Cardiac muscle cell (in vitro differentiated cells and primary cell): ENCODE measurements at regions not wholly inside any gene's neighbourhood (a gene's known extent, or its start where the extent isn't known, plus 50 kb on each side); places are given as distances from the start of the nearest gene placed in this dataset.
"Not testable (repeated sequence)": the region's sequence is repeated elsewhere in the genome, so short reads cannot be mapped to it uniquely, and the experiment has no call there.

Experiments used
- DNase-seq, 2 donors: peaks; one replicate each; pipeline versions ENCODE4 v3.0.0 to v3.0.0-alpha.2; 2010 to 2017; ENCODE audit warnings: low read depth in 1 of 2, low spot score in 1 of 2
- H3K27ac ChIP-seq: fragments of 200-600 bp; sonication (generic); 2 replicates; pipeline ENCODE4 v1.5.1; 2016
- H3K27me3 ChIP-seq: fragments of 200-600 bp; sonication (generic); 2 replicates; pipeline ENCODE4 v1.6.0; 2016; ENCODE audit warnings: control low read depth
- H3K36me3 ChIP-seq: fragments of 200-600 bp; sonication (generic); 2 replicates; pipeline ENCODE4 v1.5.1; 2016; ENCODE audit warnings: control low read depth
- H3K4me1 ChIP-seq: fragments of 200-600 bp; sonication (generic); 2 replicates; pipeline ENCODE4 v1.8.1; 2017; ENCODE audit warnings: low read depth, mild to moderate bottlenecking, mixed run types
- H3K4me3 ChIP-seq: fragments of 200-600 bp; sonication (generic); 2 replicates; pipeline ENCODE4 v1.5.1; 2016; ENCODE audit warnings: mild to moderate bottlenecking
- H3K9me3 ChIP-seq: fragments of 200-600 bp; sonication (generic); 2 replicates; pipeline ENCODE4 v1.5.1; 2017; ENCODE audit warnings: low read depth, mild to moderate bottlenecking, control low read depth
- CTCF ChIP-seq: IDR thresholded peaks from 2 replicates; pipeline ENCODE4 v1.5.1; 2012; ENCODE audit warnings: low read depth, mild to moderate bottlenecking, low read length

GRCh38 chr1:238727670-238728069 is 658.7 kb upstream of the CHRM3 start:
- H3K27me3 ChIP-seq, result no peaks in the 10 kb centered on the region
- H3K36me3 ChIP-seq, result no peaks in the 10 kb centered on the region
- no peaks in the 10 kb centered on the region for H3K9me3 ChIP-seq
- H3K4me3 ChIP-seq, result no peak overlapping the region
- no peaks in the 10 kb centered on the region for H3K4me1 ChIP-seq
- no peak overlapping the region for H3K27ac ChIP-seq
- TF ChIP-seq CTCF, result no peak
- DNase-seq, result no peak

- TF ChIP-seq CTCF, result no peak
- no peak for DNase-seq
- Histone ChIP-seq H3K4me1 (no peaks in the 10 kb centered on the region), H3K9me3 (no peaks in the 10 kb centered on the region), H3K36me3 (no peaks in the 10 kb centered on the region), H3K4me3 (no peak overlapping the region), H3K27me3 (no peaks in the 10 kb centered on the region), H3K27ac (no peak overlapping the region)
Measured at GRCh38 chr1:238722812-238723211, 663.6 kb upstream of the CHRM3 start.

- no peak overlapping the region for H3K4me3 ChIP-seq
- H3K36me3 ChIP-seq, result no peaks in the 10 kb centered on the region
- H3K9me3 ChIP-seq, result no peaks in the 10 kb centered on the region
- DNase-seq, result peak in 1 of 2 donors; percentile 5
- no peaks in the 10 kb centered on the region for H3K27me3 ChIP-seq
- no peak for TF ChIP-seq CTCF
- H3K27ac ChIP-seq, result no peak overlapping the region
- no peaks in the 10 kb centered on the region for H3K4me1 ChIP-seq
Measured at GRCh38 chr1:238710697-238711096, 675.7 kb upstream of the CHRM3 start.

GRCh38 chr1:238701024-238701423 is 685.3 kb upstream of the CHRM3 start:
- Histone ChIP-seq H3K36me3 (no peaks in the 10 kb centered on the region), H3K4me1 (no peaks in the 10 kb centered on the region), H3K4me3 (no peak overlapping the region), H3K27me3 (no peaks in the 10 kb centered on the region), H3K9me3 (no peaks in the 10 kb centered on the region), H3K27ac (no peak overlapping the region)
- no peak for TF ChIP-seq CTCF
- DNase-seq, result no peak

- Histone ChIP-seq H3K27ac (no peak overlapping the region), H3K4me1 (no peaks in the 10 kb centered on the region), H3K4me3 (no peak overlapping the region), H3K27me3 (no peaks in the 10 kb centered on the region), H3K36me3 (no peaks in the 10 kb centered on the region), H3K9me3 (no peaks in the 10 kb centered on the region)
- peak in 1 of 2 donors; percentile 50 for DNase-seq
- TF ChIP-seq CTCF, result peak; percentile 32
Measured at GRCh38 chr1:238690415-238690814, 696.0 kb upstream of the CHRM3 start.

GRCh38 chr1:238684576-238684975 is 701.8 kb upstream of the CHRM3 start:
- H3K4me3 ChIP-seq, H3K4me1 ChIP-seq, H3K27ac ChIP-seq, H3K9me3 ChIP-seq, H3K36me3 ChIP-seq, H3K27me3 ChIP-seq, DNase-seq: not testable (repeated sequence)
